ENCODE measurements at regions not wholly inside any gene's neighbourhood (a gene's known extent, or its start where the extent isn't known, plus 50 kb on each side); places are given as distances from the start of the nearest gene placed in this dataset.

- WGBS (ENCODE audit: insufficient coverage, insufficient replicate concordance, low lambda C conversion rate, missing lambda C conversion rate), result 0% methylated on average over 5 of the region's 5 CpGs
- POLR2A ChIA-PET, result no interaction called here
- in situ Hi-C loops (cut with MboI), result no loop called here
- RAD21 ChIA-PET (ENCODE audit: unreplicated experiment), result no interaction called here
- no peaks in the 10 kb centered on the region for H3K36me3 ChIP-seq (ENCODE audit: control insufficient read depth in 2 of 2, insufficient read depth in 2 of 2, low read length in 1 of 2)
- no peaks in the 10 kb centered on the region for H3K27me3 ChIP-seq (replicated peaks in 1 of 2; ENCODE audit: control insufficient read depth in 2 of 2, insufficient read depth in 2 of 2, low read length in 1 of 2)
- H3K27ac ChIP-seq (ENCODE audit: control insufficient read depth, insufficient read depth), result no peak overlapping the region
- intact Hi-C loops (cut with micrococcal nuclease; ENCODE audit: unreplicated experiment), result no loop called here
- H3K79me2 ChIP-seq (ENCODE audit: control insufficient read depth, insufficient read depth, low read length), result no peaks in the 10 kb centered on the region
- no peak overlapping the region for H3K9ac ChIP-seq (ENCODE audit: control insufficient read depth, insufficient read depth, low read length)
- no peak overlapping the region for H2AFZ ChIP-seq (ENCODE audit: control insufficient read depth, low read depth, low read length)
- TF ChIP-seq CHD2 (IDR thresholded peaks at IDR 0.05; ENCODE audit: borderline replicate concordance, low read depth, low read length), result no peak
- no peak for TF ChIP-seq STAT3 (IDR thresholded peaks at IDR 0.05; ENCODE audit: low read depth, low read length)
- no peak for TF ChIP-seq ZNF384 (IDR thresholded peaks at IDR 0.05; ENCODE audit: borderline replicate concordance, low read depth, low read length)
- TF ChIP-seq, protein P1, sequence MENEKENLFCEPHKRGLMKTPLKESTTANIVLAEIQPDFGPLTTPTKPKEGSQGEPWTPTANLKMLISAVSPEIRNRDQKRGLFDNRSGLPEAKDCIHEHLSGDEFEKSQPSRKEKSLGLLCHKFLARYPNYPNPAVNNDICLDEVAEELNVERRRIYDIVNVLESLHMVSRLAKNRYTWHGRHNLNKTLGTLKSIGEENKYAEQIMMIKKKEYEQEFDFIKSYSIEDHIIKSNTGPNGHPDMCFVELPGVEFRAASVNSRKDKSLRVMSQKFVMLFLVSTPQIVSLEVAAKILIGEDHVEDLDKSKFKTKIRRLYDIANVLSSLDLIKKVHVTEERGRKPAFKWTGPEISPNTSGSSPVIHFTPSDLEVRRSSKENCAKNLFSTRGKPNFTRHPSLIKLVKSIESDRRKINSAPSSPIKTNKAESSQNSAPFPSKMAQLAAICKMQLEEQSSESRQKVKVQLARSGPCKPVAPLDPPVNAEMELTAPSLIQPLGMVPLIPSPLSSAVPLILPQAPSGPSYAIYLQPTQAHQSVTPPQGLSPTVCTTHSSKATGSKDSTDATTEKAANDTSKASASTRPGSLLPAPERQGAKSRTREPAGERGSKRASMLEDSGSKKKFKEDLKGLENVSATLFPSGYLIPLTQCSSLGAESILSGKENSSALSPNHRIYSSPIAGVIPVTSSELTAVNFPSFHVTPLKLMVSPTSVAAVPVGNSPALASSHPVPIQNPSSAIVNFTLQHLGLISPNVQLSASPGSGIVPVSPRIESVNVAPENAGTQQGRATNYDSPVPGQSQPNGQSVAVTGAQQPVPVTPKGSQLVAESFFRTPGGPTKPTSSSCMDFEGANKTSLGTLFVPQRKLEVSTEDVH (IDR thresholded peaks at IDR 0.05; ENCODE audit: low read depth, partially characterized antibody), result no peak
- TF ChIP-seq, protein P2, sequence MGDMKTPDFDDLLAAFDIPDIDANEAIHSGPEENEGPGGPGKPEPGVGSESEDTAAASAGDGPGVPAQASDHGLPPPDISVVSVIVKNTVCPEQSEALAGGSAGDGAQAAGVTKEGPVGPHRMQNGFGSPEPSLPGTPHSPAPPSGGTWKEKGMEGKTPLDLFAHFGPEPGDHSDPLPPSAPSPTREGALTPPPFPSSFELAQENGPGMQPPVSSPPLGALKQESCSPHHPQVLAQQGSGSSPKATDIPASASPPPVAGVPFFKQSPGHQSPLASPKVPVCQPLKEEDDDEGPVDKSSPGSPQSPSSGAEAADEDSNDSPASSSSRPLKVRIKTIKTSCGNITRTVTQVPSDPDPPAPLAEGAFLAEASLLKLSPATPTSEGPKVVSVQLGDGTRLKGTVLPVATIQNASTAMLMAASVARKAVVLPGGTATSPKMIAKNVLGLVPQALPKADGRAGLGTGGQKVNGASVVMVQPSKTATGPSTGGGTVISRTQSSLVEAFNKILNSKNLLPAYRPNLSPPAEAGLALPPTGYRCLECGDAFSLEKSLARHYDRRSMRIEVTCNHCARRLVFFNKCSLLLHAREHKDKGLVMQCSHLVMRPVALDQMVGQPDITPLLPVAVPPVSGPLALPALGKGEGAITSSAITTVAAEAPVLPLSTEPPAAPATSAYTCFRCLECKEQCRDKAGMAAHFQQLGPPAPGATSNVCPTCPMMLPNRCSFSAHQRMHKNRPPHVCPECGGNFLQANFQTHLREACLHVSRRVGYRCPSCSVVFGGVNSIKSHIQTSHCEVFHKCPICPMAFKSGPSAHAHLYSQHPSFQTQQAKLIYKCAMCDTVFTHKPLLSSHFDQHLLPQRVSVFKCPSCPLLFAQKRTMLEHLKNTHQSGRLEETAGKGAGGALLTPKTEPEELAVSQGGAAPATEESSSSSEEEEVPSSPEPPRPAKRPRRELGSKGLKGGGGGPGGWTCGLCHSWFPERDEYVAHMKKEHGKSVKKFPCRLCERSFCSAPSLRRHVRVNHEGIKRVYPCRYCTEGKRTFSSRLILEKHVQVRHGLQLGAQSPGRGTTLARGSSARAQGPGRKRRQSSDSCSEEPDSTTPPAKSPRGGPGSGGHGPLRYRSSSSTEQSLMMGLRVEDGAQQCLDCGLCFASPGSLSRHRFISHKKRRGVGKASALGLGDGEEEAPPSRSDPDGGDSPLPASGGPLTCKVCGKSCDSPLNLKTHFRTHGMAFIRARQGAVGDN (IDR thresholded peaks at IDR 0.05), result no peak
- TF ChIP-seq YY1 (IDR thresholded peaks at IDR 0.05; ENCODE audit: low read depth, low read length), result no peak
- no peak for TF ChIP-seq GATAD2B (conservative IDR thresholded peaks at IDR 0.05; ENCODE audit: low read depth)
- TF ChIP-seq HCFC1 (IDR thresholded peaks at IDR 0.05; ENCODE audit: low read length), result no peak
- TF ChIP-seq CBX3 (IDR thresholded peaks at IDR 0.05; ENCODE audit: borderline replicate concordance, low read depth), result no peak
- no peak for TF ChIP-seq SUZ12 (IDR thresholded peaks at IDR 0.05; ENCODE audit: unreplicated experiment)
- TF ChIP-seq RB1 (IDR thresholded peaks at IDR 0.05; ENCODE audit: borderline replicate concordance), result no peak
- no peak for TF ChIP-seq MYC (IDR thresholded peaks at IDR 0.05; ENCODE audit: insufficient read depth, insufficient read length, insufficient replicate concordance, low read length, severe bottlenecking)
- no peak for TF ChIP-seq POLR2AphosphoS2 (IDR thresholded peaks at IDR 0.05; ENCODE audit: low read depth, low read length)
- no peak for TF ChIP-seq TCF3 (IDR thresholded peaks at IDR 0.05; ENCODE audit: borderline replicate concordance, insufficient read depth, low read depth, low read length)
- TF ChIP-seq PML (IDR thresholded peaks at IDR 0.05; ENCODE audit: low read length), result no peak
- no peak for TF ChIP-seq SIX5 (IDR thresholded peaks at IDR 0.05; ENCODE audit: low read depth, low read length, severe bottlenecking)
- TF ChIP-seq MEF2B (IDR thresholded peaks at IDR 0.05; ENCODE audit: partially characterized antibody, poor library complexity, severe bottlenecking), result no peak
- no peak for TF ChIP-seq HDAC6 (IDR thresholded peaks at IDR 0.05; ENCODE audit: unreplicated experiment)
- TF ChIP-seq FOXK2 (IDR thresholded peaks at IDR 0.05), result no peak
- no peak for TF ChIP-seq POU2F2 (IDR thresholded peaks at IDR 0.05; ENCODE audit: borderline replicate concordance, low read depth, low read length)
- DNase-seq (ENCODE audit: low read depth, low spot score) (no peak), FAIRE-seq (no peak), ATAC-seq (no peak)
- no TSS peak for BruUV-seq (replicated peaks)
- SMC1A ChIA-PET (ENCODE audit: uncharacterized antibody, unreplicated experiment), result interaction anchor here (1.8 kb wide), 1 partner anchor 10 kb away, joined by 5 read pairs; no protein-coding TSS in a partner anchor
- H3K9me3 ChIP-seq (replicated peaks; ENCODE audit: control insufficient read depth, insufficient read depth, low read length), result no peaks in the 10 kb centered on the region
- no peaks in the 10 kb centered on the region for H4K20me1 ChIP-seq (ENCODE audit: control insufficient read depth, insufficient read depth)
- no peak overlapping the region for H3K4me3 ChIP-seq
- CTCF ChIA-PET, result interaction anchor here (1.4 kb wide), 1 partner anchor 15 kb away, joined by 3 read pairs; no protein-coding TSS in a partner anchor
- H3K4me1 ChIP-seq (ENCODE audit: control insufficient read depth, insufficient read depth, low read length), result no peaks in the 10 kb centered on the region
- no peak overlapping the region for H3K4me2 ChIP-seq (ENCODE audit: control insufficient read depth, insufficient read depth)
Observed at GRCh38 chr5:163757344-163757743, 251.9 kb downstream of the MAT2B start.

Measured in GM12878 (cell line).